H7 (cell line): ENCODE measurements at regions not wholly inside any gene's neighbourhood (a gene's known extent, or its start where the extent isn't known, plus 50 kb on each side); places are given as distances from the start of the nearest gene placed in this dataset.
"Not testable (repeated sequence)": the region's sequence is repeated elsewhere in the genome, so short reads cannot be mapped to it uniquely, and the experiment has no call there.

Experiments
- DNase-seq: peaks from one replicate; pipeline ENCODE4 v3.0.0; 2012
- H3K27me3 ChIP-seq: 2 replicates; pipeline ENCODE4 v1.6.0; 2011; ENCODE audit warnings: mild to moderate bottlenecking, low read length; ENCODE audit not compliant: control insufficient read depth, insufficient read depth
- H3K36me3 ChIP-seq: replicated peaks from 2 replicates; pipeline ENCODE4 v1.5.1; 2011; ENCODE audit warnings: low read length; ENCODE audit not compliant: control insufficient read depth, insufficient read depth
- H3K4me3 ChIP-seq: 2 replicates; pipeline ENCODE4 v1.5.1; 2011; ENCODE audit warnings: low read depth, mild to moderate bottlenecking, control low read depth, low read length, moderate library complexity; ENCODE audit not compliant: insufficient read depth

GRCh38 chr12:116370004-116370404, 92.5 kb upstream of the MED13L start:
- no peak overlapping the region for H3K4me3 ChIP-seq
- no peaks in the 10 kb centered on the region; the same call in 1 of the 2 replicates for H3K27me3 ChIP-seq
- no peaks in the 10 kb centered on the region for H3K36me3 ChIP-seq
- DNase-seq = no peak

- Histone ChIP-seq H3K27me3 (no peaks in the 10 kb centered on the region; the same call in 1 of the 2 replicates), H3K4me3 (no peak overlapping the region), H3K36me3 (no peaks in the 10 kb centered on the region)
- no peak for DNase-seq
These were observed 93.5 kb upstream of the MED13L start for GRCh38 chr12:116370886-116371580.

- DNase-seq = no peak
- no peaks in the 10 kb centered on the region; the same call in 1 of the 2 replicates for H3K27me3 ChIP-seq
- H3K36me3 ChIP-seq = no peaks in the 10 kb centered on the region
- H3K4me3 ChIP-seq = no peak overlapping the region
These were observed 95.3 kb upstream of the MED13L start for GRCh38 chr12:116372815-116373214.

GRCh38 chr12:116373572-116374206, 96.2 kb upstream of the MED13L start:
- no peaks in the 10 kb centered on the region; the same call in 1 of the 2 replicates for H3K27me3 ChIP-seq
- no peaks in the 10 kb centered on the region for H3K36me3 ChIP-seq
- no peak overlapping the region for H3K4me3 ChIP-seq
- no peak for DNase-seq

- DNase-seq = no peak
- Histone ChIP-seq H3K4me3 (no peak overlapping the region), H3K36me3 (no peaks in the 10 kb centered on the region), H3K27me3 (no peaks in the 10 kb centered on the region; the same call in 1 of the 2 replicates)
These were observed 96.7 kb upstream of the MED13L start for GRCh38 chr12:116374207-116374606.

- no peaks in the 10 kb centered on the region; the same call in 1 of the 2 replicates for H3K27me3 ChIP-seq
- no peak for DNase-seq
- no peak overlapping the region for H3K4me3 ChIP-seq
- no peaks in the 10 kb centered on the region for H3K36me3 ChIP-seq
These were observed 97.9 kb upstream of the MED13L start for GRCh38 chr12:116375278-116375842.

- no peak for DNase-seq
- H3K36me3 ChIP-seq = no peaks in the 10 kb centered on the region
- no peak overlapping the region for H3K4me3 ChIP-seq
- H3K27me3 ChIP-seq = no peaks in the 10 kb centered on the region; the same call in 1 of the 2 replicates
These were observed 99.1 kb upstream of the MED13L start for GRCh38 chr12:116376354-116377193.

- H3K4me3 ChIP-seq, H3K27me3 ChIP-seq, DNase-seq, H3K36me3 ChIP-seq: not testable (repeated sequence)
These were observed 99.7 kb upstream of the MED13L start for GRCh38 chr12:116377194-116377571.

- no peaks in the 10 kb centered on the region for H3K36me3 ChIP-seq
- H3K27me3 ChIP-seq = no peaks in the 10 kb centered on the region; the same call in 1 of the 2 replicates
- DNase-seq = no peak
- H3K4me3 ChIP-seq = no peak overlapping the region
These were observed 100.5 kb upstream of the MED13L start for GRCh38 chr12:116378002-116378401.

GRCh38 chr12:116380108-116380507, 102.6 kb upstream of the MED13L start:
- Histone ChIP-seq H3K4me3 (no peak overlapping the region), H3K27me3 (no peaks in the 10 kb centered on the region), H3K36me3 (no peaks in the 10 kb centered on the region)
- no peak for DNase-seq

- H3K27me3 ChIP-seq, H3K4me3 ChIP-seq, H3K36me3 ChIP-seq, DNase-seq: not testable (repeated sequence)
These were observed 103.2 kb upstream of the MED13L start for GRCh38 chr12:116380740-116381139.

GRCh38 chr12:116381240-116381743, 103.8 kb upstream of the MED13L start:
- Histone ChIP-seq H3K36me3 (no peaks in the 10 kb centered on the region), H3K27me3 (no peaks in the 10 kb centered on the region), H3K4me3 (peak overlapping the region; percentile 29)
- DNase-seq = no peak

GRCh38 chr12:116381744-116382685, 104.5 kb upstream of the MED13L start:
- no peaks in the 10 kb centered on the region for H3K36me3 ChIP-seq
- peak; percentile 65 for DNase-seq
- H3K4me3 ChIP-seq = peak overlapping the region; percentile 29
- no peaks in the 10 kb centered on the region for H3K27me3 ChIP-seq
